ENCODE measurements at regions not wholly inside any gene's neighbourhood (a gene's known extent, or its start where the extent isn't known, plus 50 kb on each side); places are given as distances from the start of the nearest gene placed in this dataset.

DNA sequence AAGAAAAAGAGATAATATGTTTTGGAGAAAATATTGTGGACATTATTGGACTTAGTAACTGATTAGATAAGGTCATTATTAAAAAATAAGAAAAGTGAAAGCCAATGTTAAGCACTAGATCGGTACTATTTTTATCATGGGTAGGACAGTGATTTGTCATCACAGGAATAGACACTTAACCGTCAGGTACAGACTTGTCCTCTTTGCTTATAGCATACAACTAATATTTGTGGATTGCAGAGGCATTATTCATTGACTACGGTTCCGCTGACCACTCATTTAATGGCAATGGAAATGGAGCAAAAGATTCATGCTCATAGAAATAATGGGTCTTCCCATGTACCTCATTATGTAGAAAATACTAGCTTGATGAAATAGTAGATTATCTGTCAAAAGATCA, 596.3 kb upstream of the CA10 start:
- H3K27me3 Mint-ChIP-seq = no peaks in the 10 kb centered on the region
- no peak for ATAC-seq

DNA sequence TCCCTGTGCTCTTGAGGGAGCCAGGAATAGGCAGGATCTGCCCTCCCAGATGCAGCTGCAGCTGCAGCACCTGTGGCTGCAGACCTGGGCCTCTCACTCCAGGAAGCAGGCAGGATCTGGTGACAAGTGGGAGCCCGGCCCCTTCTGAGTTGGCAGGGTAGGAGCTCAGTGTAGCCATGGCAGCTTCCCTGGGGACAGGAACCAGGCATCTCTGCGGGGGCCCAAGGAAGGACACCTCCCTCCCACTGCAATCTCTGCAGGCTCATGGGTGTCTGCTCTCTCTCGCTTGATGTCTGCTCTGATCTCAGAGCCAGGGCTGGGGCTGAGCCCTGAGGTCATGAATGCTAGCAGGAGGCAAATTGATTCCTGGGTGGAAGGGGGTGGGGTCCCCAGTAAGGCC, 592.5 kb upstream of the CA10 start:
- Mint-ChIP-seq H3K27me3 (no peaks in the 10 kb centered on the region), H3K27ac (no peak overlapping the region), H3K4me3 (no peak overlapping the region), H3K9me3 (peaks cover 5% of the 10 kb centered on the region), H3K36me3 (no peaks in the 10 kb centered on the region), H3K4me1 (no peaks in the 10 kb centered on the region)
- no peak for ATAC-seq

More for the DNA sequence above, 596.3 kb upstream of the CA10 start:
- H3K27ac Mint-ChIP-seq = no peak overlapping the region
- H3K9me3 Mint-ChIP-seq = peaks cover 7% of the 10 kb centered on the region
- no peaks in the 10 kb centered on the region for H3K36me3 Mint-ChIP-seq
- no peak overlapping the region for H3K4me3 Mint-ChIP-seq
- H3K4me1 Mint-ChIP-seq = no peaks in the 10 kb centered on the region

DNA sequence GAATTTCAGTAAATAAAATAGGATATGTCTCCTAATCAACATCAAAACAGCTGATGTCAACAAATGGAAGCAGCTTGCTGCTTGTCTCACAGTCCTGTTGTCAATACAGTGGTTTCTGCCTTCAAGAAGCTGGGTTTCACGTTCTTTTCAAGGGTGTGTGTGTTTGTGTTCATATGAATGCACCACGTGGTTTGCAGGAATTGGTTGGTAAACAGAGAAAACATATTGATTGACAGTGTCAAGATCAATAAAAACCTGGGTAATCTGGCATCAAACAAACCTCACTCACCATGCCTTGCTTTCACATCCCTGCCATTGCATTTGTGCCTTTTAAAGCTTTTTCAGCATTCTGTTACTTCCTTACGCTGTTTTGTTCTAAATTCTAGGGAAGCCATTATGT, 585.7 kb upstream of the CA10 start:
- Mint-ChIP-seq H3K36me3 (no peaks in the 10 kb centered on the region), H3K27ac (no peak overlapping the region), H3K4me3 (no peak overlapping the region), H3K4me1 (no peaks in the 10 kb centered on the region), H3K27me3 (no peaks in the 10 kb centered on the region), H3K9me3 (no peaks in the 10 kb centered on the region)
- ATAC-seq = no peak

DNA sequence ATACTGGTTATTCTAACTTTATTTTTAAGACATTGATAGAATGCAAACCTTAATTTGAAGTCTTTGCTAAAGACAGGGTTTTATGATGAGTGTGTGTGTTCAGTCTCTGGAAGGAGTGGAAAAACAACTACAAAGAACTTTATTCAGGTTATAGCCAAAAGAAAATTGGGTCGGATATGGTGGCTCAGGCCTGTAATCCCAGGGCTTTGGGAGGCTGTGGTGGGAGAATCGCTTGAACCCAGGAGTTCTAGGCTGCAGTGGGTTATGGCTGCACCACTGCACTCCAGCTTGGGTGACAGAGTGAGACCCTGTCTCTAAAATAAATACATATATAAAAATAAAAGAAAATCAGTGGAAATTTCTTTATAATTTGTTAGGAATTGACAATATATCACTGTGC, 581.5 kb upstream of the CA10 start:
- H3K4me3 Mint-ChIP-seq = no peak overlapping the region
- H3K36me3 Mint-ChIP-seq = no peaks in the 10 kb centered on the region
- ATAC-seq = no peak
- no peaks in the 10 kb centered on the region for H3K27me3 Mint-ChIP-seq
- H3K27ac Mint-ChIP-seq = no peak overlapping the region
- no peaks in the 10 kb centered on the region for H3K4me1 Mint-ChIP-seq
- H3K9me3 Mint-ChIP-seq = peaks cover 6% of the 10 kb centered on the region

- no peak for ATAC-seq
- Mint-ChIP-seq H3K4me1 (no peaks in the 10 kb centered on the region), H3K36me3 (no peaks in the 10 kb centered on the region), H3K27ac (no peak overlapping the region), H3K9me3 (peaks cover 6% of the 10 kb centered on the region), H3K4me3 (no peak overlapping the region), H3K27me3 (no peaks in the 10 kb centered on the region)
Observed at GRCh38 chr17:52738791-52739190, 580.3 kb upstream of the CA10 start.

DNA sequence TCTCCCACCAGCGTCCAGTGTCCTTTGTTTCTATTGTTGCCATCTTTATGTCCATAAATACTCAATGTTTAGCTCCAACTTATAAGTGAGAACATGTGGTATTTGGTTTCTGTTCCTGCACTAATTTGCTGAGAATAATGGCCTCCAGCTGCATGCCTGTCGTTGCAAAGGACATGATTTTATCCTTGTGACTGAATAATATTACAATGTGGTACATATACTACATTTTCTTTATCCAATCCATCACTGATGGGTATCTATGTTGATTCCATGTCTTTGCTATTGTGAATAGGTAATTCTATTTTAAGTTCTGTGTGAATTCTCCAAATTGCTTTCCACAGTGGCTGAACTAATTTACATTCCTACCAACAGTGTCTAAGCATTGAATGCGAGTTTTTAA, 578.6 kb upstream of the CA10 start:
- Mint-ChIP-seq H3K9me3 (peaks cover 9% of the 10 kb centered on the region), H3K4me1 (no peaks in the 10 kb centered on the region), H3K4me3 (no peak overlapping the region), H3K36me3 (no peaks in the 10 kb centered on the region), H3K27ac (no peak overlapping the region), H3K27me3 (no peaks in the 10 kb centered on the region)
- ATAC-seq = no peak

DNA sequence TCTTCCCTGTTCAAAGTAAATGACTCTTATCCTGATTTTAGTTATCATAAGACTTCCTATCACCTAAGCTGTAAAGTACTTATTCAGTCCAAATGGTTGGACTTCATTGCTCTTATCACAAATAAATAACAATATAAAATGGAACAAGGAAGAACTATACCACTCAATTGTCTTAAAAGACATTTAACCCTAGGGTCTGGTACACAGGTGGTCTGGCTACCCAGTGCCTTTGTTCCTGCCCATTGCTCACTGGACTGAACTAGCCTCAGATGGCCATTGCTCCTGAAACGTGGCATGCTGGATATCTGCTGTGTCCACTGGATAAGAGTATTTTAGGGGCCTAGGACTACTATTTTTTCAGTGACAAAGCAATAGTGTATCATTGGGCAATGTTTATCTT, 574.3 kb upstream of the CA10 start:
- Mint-ChIP-seq H3K27me3 (no peaks in the 10 kb centered on the region), H3K9me3 (peaks cover 6% of the 10 kb centered on the region), H3K4me3 (no peak overlapping the region), H3K4me1 (no peaks in the 10 kb centered on the region), H3K36me3 (no peaks in the 10 kb centered on the region), H3K27ac (no peak overlapping the region)
- no peak for ATAC-seq

GRCh38 chr17:52724578-52724977, 566.1 kb upstream of the CA10 start:
- ATAC-seq = no peak
- H3K36me3 Mint-ChIP-seq = no peaks in the 10 kb centered on the region

DNA sequence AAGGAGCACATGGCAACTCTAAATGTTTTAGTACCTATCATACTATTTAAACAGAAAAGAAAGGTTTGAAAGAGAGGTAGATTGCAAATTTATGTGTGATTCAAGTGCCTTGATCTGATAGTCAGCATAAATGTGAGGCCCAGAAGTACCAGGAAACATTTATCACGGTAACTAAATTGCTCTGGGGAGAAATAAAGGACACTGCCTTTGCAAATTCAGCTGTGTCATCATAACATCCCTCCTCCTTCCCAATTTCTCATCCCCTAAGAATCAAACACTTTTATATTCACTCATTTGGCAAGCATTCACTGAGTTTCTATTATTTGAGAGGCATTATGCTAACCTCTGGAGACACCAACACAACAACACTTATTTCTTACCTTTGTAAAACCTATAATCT, 563.4 kb upstream of the CA10 start:
- Mint-ChIP-seq H3K4me1 (no peaks in the 10 kb centered on the region), H3K27ac (no peak overlapping the region), H3K36me3 (no peaks in the 10 kb centered on the region), H3K27me3 (no peaks in the 10 kb centered on the region), H3K9me3 (peaks cover 4% of the 10 kb centered on the region), H3K4me3 (no peak overlapping the region)
- ATAC-seq = no peak

More at GRCh38 chr17:52724578-52724977, 566.1 kb upstream of the CA10 start:
- Mint-ChIP-seq H3K4me1 (no peaks in the 10 kb centered on the region), H3K27me3 (no peaks in the 10 kb centered on the region), H3K9me3 (no peaks in the 10 kb centered on the region), H3K27ac (no peak overlapping the region), H3K4me3 (no peak overlapping the region)

DNA sequence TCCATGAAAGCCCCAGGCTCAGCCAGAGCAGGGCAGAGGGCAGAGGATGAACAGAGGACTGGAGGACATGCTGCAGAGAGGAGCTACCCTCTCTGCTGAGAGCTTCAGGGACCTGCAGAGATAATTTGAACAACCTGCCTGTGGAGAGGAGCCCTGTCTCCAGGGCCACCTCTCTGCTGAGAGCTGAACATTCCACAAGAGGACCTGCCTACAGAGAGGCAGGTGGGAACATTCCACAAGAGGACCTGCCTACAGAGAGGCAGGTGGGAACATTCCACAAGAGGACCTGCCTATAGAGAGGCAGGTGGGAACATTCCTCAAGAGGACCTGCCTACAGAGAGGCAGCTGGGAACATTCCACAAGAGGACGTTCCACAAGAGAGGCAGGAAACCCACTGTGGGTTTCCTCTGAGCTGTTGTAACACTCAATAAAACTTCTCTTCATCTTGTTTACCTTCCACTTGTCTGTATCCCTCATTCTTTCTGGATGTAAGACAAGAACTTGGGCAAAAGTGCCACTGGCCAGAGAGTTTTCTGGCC, 551.9 kb upstream of the CA10 start:
- Mint-ChIP-seq H3K9me3 (peaks cover 3% of the 10 kb centered on the region), H3K4me3 (no peak overlapping the region)

DNA sequence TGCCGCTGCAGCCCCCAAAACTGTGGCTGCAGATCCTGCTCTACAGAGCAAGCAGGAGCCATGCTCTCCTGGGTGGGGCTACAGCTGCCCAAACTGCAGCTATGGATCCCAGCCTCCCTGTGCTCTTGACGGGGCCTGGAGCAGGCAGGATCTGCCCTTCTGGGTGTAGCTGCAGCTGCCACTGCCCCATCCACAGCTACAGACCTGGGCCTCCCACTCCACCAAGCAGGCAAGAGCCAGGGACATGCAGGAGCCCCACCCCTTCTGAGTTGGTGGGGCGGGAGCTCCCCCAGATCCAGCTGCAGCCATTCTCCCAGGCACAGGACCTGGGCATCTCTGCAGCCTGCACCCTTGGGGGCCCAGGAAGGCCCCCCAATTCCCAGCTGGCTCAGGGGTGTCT, 551.2 kb upstream of the CA10 start:
- Mint-ChIP-seq H3K27ac (no peak overlapping the region), H3K9me3 (peaks cover 3% of the 10 kb centered on the region), H3K36me3 (no peaks in the 10 kb centered on the region), H3K27me3 (no peaks in the 10 kb centered on the region), H3K4me3 (no peak overlapping the region), H3K4me1 (no peaks in the 10 kb centered on the region)
- peak; percentile 24 for ATAC-seq

More for the DNA sequence above, 551.9 kb upstream of the CA10 start:
- no peaks in the 10 kb centered on the region for H3K36me3 Mint-ChIP-seq
- no peaks in the 10 kb centered on the region for H3K4me1 Mint-ChIP-seq
- no peak for ATAC-seq
- no peak overlapping the region for H3K27ac Mint-ChIP-seq
- no peaks in the 10 kb centered on the region for H3K27me3 Mint-ChIP-seq

GRCh38 chr17:52696362-52696761, 537.8 kb upstream of the CA10 start:
- H3K4me3 Mint-ChIP-seq = no peak overlapping the region
- H3K36me3 Mint-ChIP-seq = no peaks in the 10 kb centered on the region
- H3K27ac Mint-ChIP-seq = no peak overlapping the region
- H3K4me1 Mint-ChIP-seq = no peaks in the 10 kb centered on the region
- no peaks in the 10 kb centered on the region for H3K27me3 Mint-ChIP-seq
- H3K9me3 Mint-ChIP-seq = no peaks in the 10 kb centered on the region
- ATAC-seq = no peak

DNA sequence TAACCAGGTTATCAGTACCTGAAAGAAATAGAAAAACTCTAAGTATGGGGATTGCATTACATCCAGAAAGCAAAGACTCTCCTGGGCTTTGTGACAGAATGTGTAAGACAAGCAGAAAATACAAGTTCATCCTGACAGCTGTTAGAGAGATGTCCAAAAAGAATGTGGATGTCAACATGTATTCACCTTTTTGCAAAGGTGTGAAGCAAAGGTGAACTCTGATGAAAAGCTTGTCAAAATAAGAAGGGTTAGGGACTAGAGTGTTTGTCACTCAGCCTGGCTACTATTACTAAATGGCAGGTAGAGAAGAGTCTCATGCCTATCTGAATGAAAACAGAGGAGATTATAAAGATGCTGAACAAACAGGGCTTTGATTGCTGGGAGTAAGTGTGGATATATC, 527.6 kb upstream of the CA10 start:
- H3K4me1 Mint-ChIP-seq = no peaks in the 10 kb centered on the region
- no peak overlapping the region for H3K4me3 Mint-ChIP-seq

GRCh38 chr17:52681480-52681879, 523.0 kb upstream of the CA10 start:
- H3K27ac Mint-ChIP-seq = no peak overlapping the region
- no peak overlapping the region for H3K4me3 Mint-ChIP-seq
- no peak for ATAC-seq
- no peaks in the 10 kb centered on the region for H3K36me3 Mint-ChIP-seq
- no peaks in the 10 kb centered on the region for H3K4me1 Mint-ChIP-seq
- H3K9me3 Mint-ChIP-seq = peaks cover 10% of the 10 kb centered on the region
- no peaks in the 10 kb centered on the region for H3K27me3 Mint-ChIP-seq

More for the DNA sequence above, 527.6 kb upstream of the CA10 start:
- H3K27me3 Mint-ChIP-seq = no peaks in the 10 kb centered on the region
- no peak overlapping the region for H3K27ac Mint-ChIP-seq
- H3K9me3 Mint-ChIP-seq = peaks cover 3% of the 10 kb centered on the region
- no peak for ATAC-seq
- no peaks in the 10 kb centered on the region for H3K36me3 Mint-ChIP-seq

- Mint-ChIP-seq H3K36me3 (no peaks in the 10 kb centered on the region), H3K27ac (no peak overlapping the region), H3K4me3 (no peak overlapping the region), H3K9me3 (peaks cover 10% of the 10 kb centered on the region), H3K4me1 (no peaks in the 10 kb centered on the region), H3K27me3 (no peaks in the 10 kb centered on the region)
- ATAC-seq = no peak
Observed at GRCh38 chr17:52678211-52678610, 519.7 kb upstream of the CA10 start.

DNA sequence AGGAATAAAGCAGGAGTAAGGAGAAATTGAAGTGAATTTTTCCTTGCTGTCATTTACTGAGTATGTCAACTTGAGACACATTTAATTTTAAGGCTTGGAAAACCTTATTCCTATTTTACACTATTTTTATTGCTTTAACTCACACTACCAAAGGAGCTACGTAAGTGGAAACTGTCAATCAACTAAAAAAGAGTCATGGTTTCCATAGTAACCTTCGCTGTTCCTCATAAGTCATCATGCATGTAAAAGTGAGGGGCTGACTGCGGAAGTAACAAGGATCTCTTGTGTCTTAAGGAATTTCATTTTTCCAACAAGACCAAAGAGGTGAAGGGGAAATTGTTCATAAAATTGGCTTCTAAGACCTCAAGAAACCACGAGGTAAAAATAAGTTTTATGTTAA, 516.2 kb upstream of the CA10 start:
- H3K36me3 Mint-ChIP-seq = no peaks in the 10 kb centered on the region
- no peak overlapping the region for H3K4me3 Mint-ChIP-seq
- H3K4me1 Mint-ChIP-seq = no peaks in the 10 kb centered on the region
- no peak overlapping the region for H3K27ac Mint-ChIP-seq
- no peaks in the 10 kb centered on the region for H3K27me3 Mint-ChIP-seq
- peaks cover 7% of the 10 kb centered on the region for H3K9me3 Mint-ChIP-seq
- ATAC-seq = no peak

DNA sequence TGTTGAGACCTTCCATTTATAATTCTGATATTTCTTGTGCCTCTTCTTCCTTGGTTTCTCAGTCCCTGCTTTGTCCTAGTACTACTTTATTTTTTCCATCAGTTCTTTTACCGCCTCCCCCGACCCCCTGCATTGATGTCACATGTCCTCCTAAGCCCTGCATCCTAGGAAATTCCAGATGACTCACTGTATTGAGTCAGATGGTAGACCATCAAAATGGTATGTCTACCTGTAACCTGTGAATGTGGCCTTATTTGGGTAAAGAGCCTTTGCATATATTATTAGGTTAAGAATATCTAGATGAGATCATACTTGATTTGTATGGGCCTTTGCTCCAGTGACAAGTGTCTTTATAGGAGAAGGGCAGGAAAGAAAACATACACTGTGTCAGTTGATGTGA, 515.3 kb upstream of the CA10 start:
- H3K4me3 Mint-ChIP-seq = no peak overlapping the region
- no peak for ATAC-seq
- peaks cover under 1% of the 10 kb centered on the region for H3K9me3 Mint-ChIP-seq
- no peak overlapping the region for H3K27ac Mint-ChIP-seq
- no peaks in the 10 kb centered on the region for H3K27me3 Mint-ChIP-seq
- no peaks in the 10 kb centered on the region for H3K4me1 Mint-ChIP-seq
- no peaks in the 10 kb centered on the region for H3K36me3 Mint-ChIP-seq
